Liver (tissue), 3 donors: ENCODE measurements at regions not wholly inside any gene's neighbourhood (a gene's known extent, or its start where the extent isn't known, plus 50 kb on each side); places are given as distances from the start of the nearest gene placed in this dataset.

Experiments used
- TAF1 ChIP-seq: conservative IDR thresholded peaks from 2 replicates; pipeline ENCODE4 v1.6.1; 2016; ENCODE audit warnings: antibody characterized with exemption, mild to moderate bottlenecking
- TF ChIP-seq, protein P1 (sequence below): fragments of 150-350 bp; IDR thresholded peaks from 2 replicates; pipeline ENCODE4 v1.5.1; 2017; ENCODE audit warnings: improper control_type of control experiment, low read depth, low read length; ENCODE audit not compliant: missing input control
- TF ChIP-seq, protein P2 (sequence below): IDR thresholded peaks from 2 replicates; pipeline ENCODE4 v1.6.1; 2016; ENCODE audit warnings: antibody characterized with exemption, mild to moderate bottlenecking
- donor health status: healthy.
- donor health status: healthy.

DNA sequence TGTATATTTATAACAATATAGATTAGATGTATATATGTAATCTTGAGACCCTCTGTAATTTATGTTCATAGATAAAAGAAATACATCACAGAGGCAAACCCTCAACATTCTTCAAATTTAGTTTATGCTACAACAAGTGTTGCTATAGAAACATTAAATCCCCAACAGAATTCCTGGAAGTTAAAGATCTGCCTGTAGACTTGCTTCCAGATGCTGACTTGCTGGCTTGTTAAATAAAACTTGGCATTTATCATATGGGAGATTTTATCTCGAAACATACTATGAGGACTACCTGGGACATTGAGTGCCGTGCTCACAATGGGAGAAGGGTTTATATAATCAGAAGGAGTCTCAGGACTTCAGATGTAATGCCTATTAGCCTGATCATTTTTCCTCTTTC lies 136.3 kb upstream of the PLXNC1 start:
- TF ChIP-seq TAF1 = no peak
- TF ChIP-seq, protein P1, sequence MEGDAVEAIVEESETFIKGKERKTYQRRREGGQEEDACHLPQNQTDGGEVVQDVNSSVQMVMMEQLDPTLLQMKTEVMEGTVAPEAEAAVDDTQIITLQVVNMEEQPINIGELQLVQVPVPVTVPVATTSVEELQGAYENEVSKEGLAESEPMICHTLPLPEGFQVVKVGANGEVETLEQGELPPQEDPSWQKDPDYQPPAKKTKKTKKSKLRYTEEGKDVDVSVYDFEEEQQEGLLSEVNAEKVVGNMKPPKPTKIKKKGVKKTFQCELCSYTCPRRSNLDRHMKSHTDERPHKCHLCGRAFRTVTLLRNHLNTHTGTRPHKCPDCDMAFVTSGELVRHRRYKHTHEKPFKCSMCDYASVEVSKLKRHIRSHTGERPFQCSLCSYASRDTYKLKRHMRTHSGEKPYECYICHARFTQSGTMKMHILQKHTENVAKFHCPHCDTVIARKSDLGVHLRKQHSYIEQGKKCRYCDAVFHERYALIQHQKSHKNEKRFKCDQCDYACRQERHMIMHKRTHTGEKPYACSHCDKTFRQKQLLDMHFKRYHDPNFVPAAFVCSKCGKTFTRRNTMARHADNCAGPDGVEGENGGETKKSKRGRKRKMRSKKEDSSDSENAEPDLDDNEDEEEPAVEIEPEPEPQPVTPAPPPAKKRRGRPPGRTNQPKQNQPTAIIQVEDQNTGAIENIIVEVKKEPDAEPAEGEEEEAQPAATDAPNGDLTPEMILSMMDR = no peak
- TF ChIP-seq, protein P2, sequence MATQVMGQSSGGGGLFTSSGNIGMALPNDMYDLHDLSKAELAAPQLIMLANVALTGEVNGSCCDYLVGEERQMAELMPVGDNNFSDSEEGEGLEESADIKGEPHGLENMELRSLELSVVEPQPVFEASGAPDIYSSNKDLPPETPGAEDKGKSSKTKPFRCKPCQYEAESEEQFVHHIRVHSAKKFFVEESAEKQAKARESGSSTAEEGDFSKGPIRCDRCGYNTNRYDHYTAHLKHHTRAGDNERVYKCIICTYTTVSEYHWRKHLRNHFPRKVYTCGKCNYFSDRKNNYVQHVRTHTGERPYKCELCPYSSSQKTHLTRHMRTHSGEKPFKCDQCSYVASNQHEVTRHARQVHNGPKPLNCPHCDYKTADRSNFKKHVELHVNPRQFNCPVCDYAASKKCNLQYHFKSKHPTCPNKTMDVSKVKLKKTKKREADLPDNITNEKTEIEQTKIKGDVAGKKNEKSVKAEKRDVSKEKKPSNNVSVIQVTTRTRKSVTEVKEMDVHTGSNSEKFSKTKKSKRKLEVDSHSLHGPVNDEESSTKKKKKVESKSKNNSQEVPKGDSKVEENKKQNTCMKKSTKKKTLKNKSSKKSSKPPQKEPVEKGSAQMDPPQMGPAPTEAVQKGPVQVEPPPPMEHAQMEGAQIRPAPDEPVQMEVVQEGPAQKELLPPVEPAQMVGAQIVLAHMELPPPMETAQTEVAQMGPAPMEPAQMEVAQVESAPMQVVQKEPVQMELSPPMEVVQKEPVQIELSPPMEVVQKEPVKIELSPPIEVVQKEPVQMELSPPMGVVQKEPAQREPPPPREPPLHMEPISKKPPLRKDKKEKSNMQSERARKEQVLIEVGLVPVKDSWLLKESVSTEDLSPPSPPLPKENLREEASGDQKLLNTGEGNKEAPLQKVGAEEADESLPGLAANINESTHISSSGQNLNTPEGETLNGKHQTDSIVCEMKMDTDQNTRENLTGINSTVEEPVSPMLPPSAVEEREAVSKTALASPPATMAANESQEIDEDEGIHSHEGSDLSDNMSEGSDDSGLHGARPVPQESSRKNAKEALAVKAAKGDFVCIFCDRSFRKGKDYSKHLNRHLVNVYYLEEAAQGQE = no peak
